H9 (cell line): ENCODE measurements at regions not wholly inside any gene's neighbourhood (a gene's known extent, or its start where the extent isn't known, plus 50 kb on each side); places are given as distances from the start of the nearest gene placed in this dataset.
A peak's percentile ranks its signal among the peaks of the same experiment; 100 is the strongest.

Experiments used
- DNase-seq: peaks from one replicate; pipeline ENCODE4 v3.0.0-alpha.2; 2017
- H2AFZ ChIP-seq: one replicate; pipeline ENCODE4 v1.6.1; 2013; ENCODE audit warnings: mild to moderate bottlenecking, low read length, control low read depth, moderate library complexity
- H2AK5ac ChIP-seq: 2 replicates; pipeline ENCODE4 v1.6.1; 2013; ENCODE audit warnings: low read length, control low read depth, mixed read lengths; ENCODE audit not compliant: insufficient read length
- H2BK120ac ChIP-seq: one replicate; pipeline ENCODE4 v1.6.1; 2013; ENCODE audit warnings: low read depth, mild to moderate bottlenecking, low read length, control low read depth, inconsistent platforms; ENCODE audit not compliant: poor library complexity, severe bottlenecking
- H2BK12ac ChIP-seq: 2 replicates; pipeline ENCODE4 v1.6.1; 2013; ENCODE audit warnings: low read length, control low read depth, mixed read lengths, low read depth; ENCODE audit not compliant: insufficient read length
- H2BK15ac ChIP-seq: 2 replicates; pipeline ENCODE4 v1.6.1; 2013; ENCODE audit warnings: low read depth, low read length, control low read depth
- H2BK20ac ChIP-seq: one replicate; pipeline ENCODE4 v1.6.1; 2013; ENCODE audit warnings: low read depth, mild to moderate bottlenecking, low read length, control low read depth, inconsistent platforms; ENCODE audit not compliant: poor library complexity, severe bottlenecking
- H2BK5ac ChIP-seq: 2 replicates; pipeline ENCODE4 v1.6.1; 2013; ENCODE audit warnings: low read length, control low read depth, mixed read lengths; ENCODE audit not compliant: insufficient read length
- H3K14ac ChIP-seq: 2 replicates; pipeline ENCODE4 v1.6.1; 2013; ENCODE audit warnings: low read length, control low read depth; ENCODE audit not compliant: insufficient read depth
- H3K18ac ChIP-seq: 2 replicates; pipeline ENCODE4 v1.6.1; 2013; ENCODE audit warnings: low read depth, mild to moderate bottlenecking, mixed read lengths, low read length, control low read depth; ENCODE audit not compliant: insufficient read length
- H3K23ac ChIP-seq: 2 replicates; pipeline ENCODE4 v1.6.1; 2013; ENCODE audit warnings: low read length, control low read depth, mixed read lengths, low read depth; ENCODE audit not compliant: insufficient read length
- H3K23me2 ChIP-seq: 2 replicates; pipeline ENCODE4 v1.6.1; 2013; ENCODE audit warnings: low read depth, mild to moderate bottlenecking, mixed read lengths, low read length, control low read depth; ENCODE audit not compliant: insufficient read length, poor library complexity, severe bottlenecking
- H3K27ac ChIP-seq: 2 replicates; pipeline ENCODE4 v1.5.1; 2013; ENCODE audit warnings: low read length, control low read depth, mixed read lengths, low read depth; ENCODE audit not compliant: insufficient read length
- H3K27me3 ChIP-seq: 2 replicates; pipeline ENCODE4 v1.6.1; 2013; ENCODE audit warnings: low read length, control low read depth, inconsistent platforms; ENCODE audit not compliant: insufficient read depth
- H3K4ac ChIP-seq: 2 replicates; pipeline ENCODE4 v1.6.1; 2013; ENCODE audit warnings: low read depth, mild to moderate bottlenecking, control low read depth, inconsistent platforms, low read length, moderate library complexity
- H3K4me1 ChIP-seq: 2 replicates; pipeline ENCODE4 v1.6.1; 2013; ENCODE audit warnings: low read length, control low read depth, inconsistent platforms; ENCODE audit not compliant: insufficient read depth
- H3K4me2 ChIP-seq: 2 replicates; pipeline ENCODE4 v1.6.1; 2013; ENCODE audit warnings: low read length, control low read depth, mixed read lengths; ENCODE audit not compliant: insufficient read length, insufficient read depth
- H3K56ac ChIP-seq: 2 replicates; pipeline ENCODE4 v1.6.1; 2013; ENCODE audit warnings: low read depth, mild to moderate bottlenecking, mixed read lengths, low read length, control low read depth; ENCODE audit not compliant: insufficient read length
- H3K79me1 ChIP-seq: 2 replicates; pipeline ENCODE4 v1.6.1; 2013; ENCODE audit warnings: low read depth, mild to moderate bottlenecking, moderate library complexity, low read length, control low read depth, inconsistent platforms; ENCODE audit not compliant: insufficient read depth, poor library complexity, severe bottlenecking
- H3K79me2 ChIP-seq: 2 replicates; pipeline ENCODE4 v1.6.1; 2013; ENCODE audit warnings: low read length, control low read depth, inconsistent platforms; ENCODE audit not compliant: insufficient read depth
- H3K9ac ChIP-seq: 2 replicates; pipeline ENCODE4 v1.6.1; 2013; ENCODE audit warnings: low read length, control low read depth, mixed read lengths; ENCODE audit not compliant: insufficient read length; ENCODE audit errors: extremely low read depth
- H3K9me3 ChIP-seq: one replicate; pipeline ENCODE4 v1.6.1; 2013; ENCODE audit warnings: low read depth, low read length, inconsistent platforms; ENCODE audit not compliant: control insufficient read depth
- H3T11ph ChIP-seq: one replicate; pipeline ENCODE4 v1.6.1; 2013; ENCODE audit warnings: mild to moderate bottlenecking, low read length, control low read depth, inconsistent platforms
- H4K20me1 ChIP-seq: one replicate; pipeline ENCODE4 v1.6.1; 2013; ENCODE audit not compliant: control insufficient read depth, insufficient read length, insufficient read depth
- H4K5ac ChIP-seq: 2 replicates; pipeline ENCODE4 v1.6.1; 2013; ENCODE audit warnings: low read depth, mild to moderate bottlenecking, mixed read lengths, low read length, control low read depth; ENCODE audit not compliant: insufficient read length
- H4K8ac ChIP-seq: replicated peaks from 2 replicates; pipeline ENCODE4 v1.6.1; 2013; ENCODE audit warnings: low read length, control low read depth, mixed read lengths, low read depth; ENCODE audit not compliant: insufficient read length
- H4K91ac ChIP-seq: 2 replicates; pipeline ENCODE4 v1.6.1; 2013; ENCODE audit warnings: low read depth, mild to moderate bottlenecking, moderate library complexity, mixed read lengths, low read length, control low read depth; ENCODE audit not compliant: insufficient read length
- H3K27ac Mint-ChIP-seq, 3 experiments: 2 replicates in 2 of 3; 3 replicates in 1 of 3; pipeline ENCODE4 v1.8.0; 2020 to 2021; ENCODE audit warnings: mixed read lengths in 3 of 3, mild to moderate bottlenecking in 1 of 3, moderate library complexity in 1 of 3
- H3K27me3 Mint-ChIP-seq: 2 replicates; pipeline ENCODE4 v1.8.0; 2021; ENCODE audit warnings: low read depth, mild to moderate bottlenecking, moderate library complexity, mixed read lengths
- H3K36me3 Mint-ChIP-seq, 3 experiments: 2 replicates in 2 of 3; 3 replicates in 1 of 3; pipeline ENCODE4 v1.8.0; 2020 to 2021; ENCODE audit warnings: low read depth in 3 of 3, mixed read lengths in 3 of 3; ENCODE audit not compliant: insufficient read depth in 1 of 3
- H3K4me1 Mint-ChIP-seq, 2 experiments: 2 replicates each; pipeline ENCODE4 v1.8.0; 2020; ENCODE audit warnings: mixed read lengths in 2 of 2
- H3K4me3 Mint-ChIP-seq, 2 experiments: 2 replicates in 1 of 2; 3 replicates in 1 of 2; pipeline ENCODE4 v1.8.0; 2020 to 2021; ENCODE audit warnings: mild to moderate bottlenecking in 2 of 2, mixed read lengths in 2 of 2, moderate library complexity in 1 of 2
- H3K9me3 Mint-ChIP-seq, 2 experiments: 2 replicates in 1 of 2; 3 replicates in 1 of 2; pipeline ENCODE4 v1.8.0; 2020; ENCODE audit warnings: mild to moderate bottlenecking in 2 of 2, mixed read lengths in 2 of 2, moderate library complexity in 1 of 2
- CTCF ChIP-seq: fragments of 200-600 bp; sonication (generic); conservative IDR thresholded peaks from 3 replicates; pipeline ENCODE4 v1.8.0; 2021; ENCODE audit warnings: antibody characterized with exemption, mild to moderate bottlenecking
- WGBS: extraction: QIAGEN DNeasy Blood & Tissue Kit; methylation state at CpG from one replicate; pipeline ENCODE4 v1.1.7; 2013; ENCODE audit warnings: missing lambda C conversion rate, low lambda C conversion rate, mixed read lengths; ENCODE audit not compliant: insufficient read length; ENCODE audit errors: extremely low coverage; 5-methylcytosine and 5-hydroxymethylcytosine counted together

- Histone ChIP-seq H2BK120ac (no peak overlapping the region), H2AFZ (no peak overlapping the region), H3K4me1 (no peaks in the 10 kb centered on the region; the same call in 1 of the 2 replicates), H3K9me3 (no peaks in the 10 kb centered on the region), H3K18ac (no peak overlapping the region), H2AK5ac (no peak overlapping the region), H4K5ac (no peak overlapping the region), H3K27ac (no peak overlapping the region), H3K14ac (no peak overlapping the region), H2BK5ac (no peak overlapping the region), H3K27me3 (no peaks in the 10 kb centered on the region), H2BK20ac (no peak overlapping the region), H3K9ac (no peak overlapping the region), H2BK12ac (no peak overlapping the region), H3K4me2 (no peak overlapping the region), H4K8ac (no peak overlapping the region), H3T11ph (no peak overlapping the region), H3K4ac (no peak overlapping the region), H3K56ac (no peak overlapping the region), H4K20me1 (no peaks in the 10 kb centered on the region), H3K23ac (no peak overlapping the region), H3K79me1 (no peaks in the 10 kb centered on the region), H3K79me2 (no peaks in the 10 kb centered on the region), H3K23me2 (no peaks in the 10 kb centered on the region), H4K91ac (no peak overlapping the region), H2BK15ac (no peak overlapping the region)
- WGBS = no CpG with 5 or more reads among the region's 8 CpGs
- H3K9me3 Mint-ChIP-seq = peaks cover 0 to 4% of the 10 kb centered on the region in 2 experiments; a peak in 2 of 5 replicates
- no peak overlapping the region for H3K4me3 Mint-ChIP-seq
- no peak for DNase-seq
- peak overlapping the region in 1 of 3 experiments; percentile 53; a peak in 1 of 7 replicates for H3K27ac Mint-ChIP-seq
- TF ChIP-seq CTCF = no peak
- H3K4me1 Mint-ChIP-seq = peaks cover 10 to 12% of the 10 kb centered on the region in 2 experiments
- no peaks in the 10 kb centered on the region for H3K27me3 Mint-ChIP-seq
- no peaks in the 10 kb centered on the region; a peak in 1 of 7 replicates for H3K36me3 Mint-ChIP-seq
Observed at GRCh38 chr1:187878883-187879282, 1050.1 kb downstream of the PLA2G4A start.
